ENCODE measurements at regions not wholly inside any gene's neighbourhood (a gene's known extent, or its start where the extent isn't known, plus 50 kb on each side); places are given as distances from the start of the nearest gene placed in this dataset.

GRCh38 chr18:38047820-38048219 is 482.2 kb upstream of the CELF4 start:
- in situ Hi-C loops (cut with HindIII; ENCODE audit: low pct_unique_long_range_greater_than_20kb, low sequenced_read_pairs): no loop called here
- no peak for DNase-seq (ENCODE audit: low read depth)

GRCh38 chr18:38046651-38047050 is 481.1 kb upstream of the CELF4 start:
- in situ Hi-C loops (cut with HindIII; ENCODE audit: low pct_unique_long_range_greater_than_20kb, low sequenced_read_pairs): no loop called here

GRCh38 chr18:38045845-38046244 is 480.2 kb upstream of the CELF4 start:
- in situ Hi-C loops (cut with HindIII; ENCODE audit: low pct_unique_long_range_greater_than_20kb, low sequenced_read_pairs): no loop called here
- no peak for DNase-seq (ENCODE audit: low read depth)

More at GRCh38 chr18:38046651-38047050, 481.1 kb upstream of the CELF4 start:
- no peak for DNase-seq (ENCODE audit: low read depth)

- in situ Hi-C loops (cut with HindIII; ENCODE audit: low pct_unique_long_range_greater_than_20kb, low sequenced_read_pairs): no loop called here
- no peak for DNase-seq (ENCODE audit: low read depth)
Measured at GRCh38 chr18:38042211-38042890, 476.8 kb upstream of the CELF4 start.

- in situ Hi-C loops (cut with HindIII; ENCODE audit: low pct_unique_long_range_greater_than_20kb, low sequenced_read_pairs): no loop called here
- no peak for DNase-seq (ENCODE audit: low read depth)
Measured at GRCh38 chr18:38038242-38038641, 472.6 kb upstream of the CELF4 start.

GRCh38 chr18:38035193-38035592 is 469.6 kb upstream of the CELF4 start:
- in situ Hi-C loops (cut with HindIII; ENCODE audit: low pct_unique_long_range_greater_than_20kb, low sequenced_read_pairs): no loop called here

GRCh38 chr18:38033282-38033681 is 467.7 kb upstream of the CELF4 start:
- no peak for DNase-seq (ENCODE audit: low read depth)
- in situ Hi-C loops (cut with HindIII; ENCODE audit: low pct_unique_long_range_greater_than_20kb, low sequenced_read_pairs): no loop called here

More at GRCh38 chr18:38035193-38035592, 469.6 kb upstream of the CELF4 start:
- no peak for DNase-seq (ENCODE audit: low read depth)

GRCh38 chr18:38032516-38032915 is 466.9 kb upstream of the CELF4 start:
- DNase-seq (ENCODE audit: low read depth): no peak
- in situ Hi-C loops (cut with HindIII; ENCODE audit: low pct_unique_long_range_greater_than_20kb, low sequenced_read_pairs): no loop called here

- DNase-seq (ENCODE audit: low read depth): no peak
- in situ Hi-C loops (cut with HindIII; ENCODE audit: low pct_unique_long_range_greater_than_20kb, low sequenced_read_pairs): no loop called here
Measured at GRCh38 chr18:38028946-38029345, 463.3 kb upstream of the CELF4 start.

GRCh38 chr18:38025433-38026038 is 459.9 kb upstream of the CELF4 start:
- peak; percentile 57 for DNase-seq (ENCODE audit: low read depth)
- in situ Hi-C loops (cut with HindIII; ENCODE audit: low pct_unique_long_range_greater_than_20kb, low sequenced_read_pairs): no loop called here

GRCh38 chr18:38023871-38024270 is 458.3 kb upstream of the CELF4 start:
- in situ Hi-C loops (cut with HindIII; ENCODE audit: low pct_unique_long_range_greater_than_20kb, low sequenced_read_pairs): no loop called here
- no peak for DNase-seq (ENCODE audit: low read depth)

- in situ Hi-C loops (cut with HindIII; ENCODE audit: low pct_unique_long_range_greater_than_20kb, low sequenced_read_pairs): no loop called here
- DNase-seq (ENCODE audit: low read depth): no peak
Measured at GRCh38 chr18:38022234-38022633, 456.6 kb upstream of the CELF4 start.

GRCh38 chr18:38019292-38019691 is 453.7 kb upstream of the CELF4 start:
- no peak for DNase-seq (ENCODE audit: low read depth)
- in situ Hi-C loops (cut with HindIII; ENCODE audit: low pct_unique_long_range_greater_than_20kb, low sequenced_read_pairs): no loop called here

- in situ Hi-C loops (cut with HindIII; ENCODE audit: low pct_unique_long_range_greater_than_20kb, low sequenced_read_pairs): no loop called here
- DNase-seq (ENCODE audit: low read depth): no peak
Measured at GRCh38 chr18:38010971-38011857, 445.6 kb upstream of the CELF4 start.

GRCh38 chr18:38010037-38010436 is 444.4 kb upstream of the CELF4 start:
- no peak for DNase-seq (ENCODE audit: low read depth)
- in situ Hi-C loops (cut with HindIII; ENCODE audit: low pct_unique_long_range_greater_than_20kb, low sequenced_read_pairs): no loop called here

- in situ Hi-C loops (cut with HindIII; ENCODE audit: low pct_unique_long_range_greater_than_20kb, low sequenced_read_pairs): no loop called here
- DNase-seq (ENCODE audit: low read depth): no peak
Measured at GRCh38 chr18:38009320-38009719, 443.7 kb upstream of the CELF4 start.

GRCh38 chr18:38007676-38008330 is 442.2 kb upstream of the CELF4 start:
- DNase-seq (ENCODE audit: low read depth): no peak

GRCh38 chr18:38007026-38007425 is 441.4 kb upstream of the CELF4 start:
- in situ Hi-C loops (cut with HindIII; ENCODE audit: low pct_unique_long_range_greater_than_20kb, low sequenced_read_pairs): no loop called here
- DNase-seq (ENCODE audit: low read depth): no peak

More at GRCh38 chr18:38007676-38008330, 442.2 kb upstream of the CELF4 start:
- in situ Hi-C loops (cut with HindIII; ENCODE audit: low pct_unique_long_range_greater_than_20kb, low sequenced_read_pairs): no loop called here

GRCh38 chr18:38006541-38006940 is 440.9 kb upstream of the CELF4 start:
- no peak for DNase-seq (ENCODE audit: low read depth)
- in situ Hi-C loops (cut with HindIII; ENCODE audit: low pct_unique_long_range_greater_than_20kb, low sequenced_read_pairs): no loop called here

All from Caki2 (cell line).